ENCODE measurements at regions not wholly inside any gene's neighbourhood (a gene's known extent, or its start where the extent isn't known, plus 50 kb on each side); places are given as distances from the start of the nearest gene placed in this dataset.

- peak; percentile 44 for DNase-seq
These were observed 211.1 kb upstream of the ACTBL2 start for GRCh38 chr5:57693488-57694305.

GRCh38 chr5:57692582-57693487 is 210.2 kb upstream of the ACTBL2 start:
- peak; percentile 78 for DNase-seq

- no peak for DNase-seq
These were observed 208.1 kb upstream of the ACTBL2 start for GRCh38 chr5:57690724-57691123.

GRCh38 chr5:57687596-57687995 is 205.0 kb upstream of the ACTBL2 start:
- DNase-seq = no peak

- DNase-seq = no peak
These were observed 203.1 kb upstream of the ACTBL2 start for GRCh38 chr5:57685516-57686255.

- DNase-seq = no peak
These were observed 201.7 kb upstream of the ACTBL2 start for GRCh38 chr5:57684299-57684702.

- no peak for DNase-seq
These were observed 200.5 kb upstream of the ACTBL2 start for GRCh38 chr5:57683036-57683630.

- no peak for DNase-seq
These were observed 199.3 kb upstream of the ACTBL2 start for GRCh38 chr5:57681942-57682341.

- no peak for DNase-seq
These were observed 198.1 kb upstream of the ACTBL2 start for GRCh38 chr5:57680686-57681085.

GRCh38 chr5:57677235-57677634 is 194.6 kb upstream of the ACTBL2 start:
- DNase-seq = no peak

GRCh38 chr5:57676222-57677098 is 193.8 kb upstream of the ACTBL2 start:
- DNase-seq = no peak

GRCh38 chr5:57675236-57675635 is 192.6 kb upstream of the ACTBL2 start:
- DNase-seq = no peak

GRCh38 chr5:57671371-57671770 is 188.8 kb upstream of the ACTBL2 start:
- no peak for DNase-seq

- DNase-seq = no peak
These were observed 184.0 kb upstream of the ACTBL2 start for GRCh38 chr5:57666582-57666981.

GRCh38 chr5:57665146-57665936 is 182.7 kb upstream of the ACTBL2 start:
- no peak for DNase-seq

- no peak for DNase-seq
These were observed 182.1 kb upstream of the ACTBL2 start for GRCh38 chr5:57664700-57665099.

GRCh38 chr5:57663466-57663865 is 180.9 kb upstream of the ACTBL2 start:
- no peak for DNase-seq

GRCh38 chr5:57662991-57663390 is 180.4 kb upstream of the ACTBL2 start:
- DNase-seq = no peak

- DNase-seq = peak; percentile 42
These were observed 177.3 kb upstream of the ACTBL2 start for GRCh38 chr5:57659886-57660285.

- no peak for DNase-seq
These were observed 175.4 kb upstream of the ACTBL2 start for GRCh38 chr5:57658018-57658417.

GRCh38 chr5:57655228-57655627 is 172.6 kb upstream of the ACTBL2 start:
- DNase-seq = no peak

Data from suppressor macrophage treated with lipopolysaccharide for 4 hours (primary cell).